Fibroblast of upper back skin (primary cell): ENCODE measurements at regions not wholly inside any gene's neighbourhood (a gene's known extent, or its start where the extent isn't known, plus 50 kb on each side); places are given as distances from the start of the nearest gene placed in this dataset.

Source experiments
- DNase-seq: peaks from one replicate; pipeline ENCODE4 v3.0.0-alpha.2; 2013

DNA sequence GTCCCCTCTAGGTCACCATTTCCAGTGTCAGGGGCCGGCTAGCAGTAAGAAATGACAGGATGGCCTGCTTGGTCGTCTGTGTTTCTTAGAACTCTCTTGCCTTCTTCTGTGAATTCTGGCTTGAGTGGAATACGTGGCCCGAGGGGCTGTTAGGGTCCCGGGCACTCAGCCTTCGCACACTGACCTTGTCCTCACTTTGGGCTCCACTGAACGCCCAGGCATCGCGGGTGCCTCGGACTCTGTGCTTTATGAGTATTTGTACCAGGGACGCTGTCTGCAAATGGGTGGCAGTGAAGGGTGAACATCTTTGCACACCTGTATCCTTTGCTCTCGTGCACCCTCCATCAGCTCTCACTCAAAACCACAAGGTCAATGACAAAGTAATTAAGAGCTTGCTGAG, 123.4 kb upstream of the ANO1 start:
- no peak for DNase-seq

DNA sequence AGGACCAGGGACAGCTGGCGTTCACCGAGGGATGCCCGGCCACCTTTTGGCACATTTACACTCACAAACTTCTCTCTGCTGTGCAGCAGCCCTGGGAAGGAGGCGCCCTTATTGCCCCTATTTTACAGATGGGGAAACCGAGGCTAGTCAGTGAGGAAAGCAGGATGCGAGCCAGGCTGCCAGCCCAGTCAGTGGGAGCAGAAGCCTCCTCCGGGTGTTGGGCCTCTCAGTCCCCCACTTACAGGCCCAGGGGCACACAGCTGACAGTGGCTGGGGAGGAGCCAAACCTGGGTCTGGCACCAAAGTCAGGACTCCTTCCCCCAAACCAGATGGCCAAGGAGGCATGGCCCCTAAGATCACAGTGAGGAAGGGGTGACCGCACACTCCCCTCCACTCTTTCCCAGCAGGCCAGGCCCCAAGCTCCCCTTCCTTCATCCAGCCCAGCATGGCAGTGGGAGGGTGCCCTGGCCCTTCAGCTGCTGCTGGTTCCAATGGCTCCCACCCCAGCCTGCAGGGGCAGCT, 121.4 kb upstream of the ANO1 start:
- DNase-seq = no peak

DNA sequence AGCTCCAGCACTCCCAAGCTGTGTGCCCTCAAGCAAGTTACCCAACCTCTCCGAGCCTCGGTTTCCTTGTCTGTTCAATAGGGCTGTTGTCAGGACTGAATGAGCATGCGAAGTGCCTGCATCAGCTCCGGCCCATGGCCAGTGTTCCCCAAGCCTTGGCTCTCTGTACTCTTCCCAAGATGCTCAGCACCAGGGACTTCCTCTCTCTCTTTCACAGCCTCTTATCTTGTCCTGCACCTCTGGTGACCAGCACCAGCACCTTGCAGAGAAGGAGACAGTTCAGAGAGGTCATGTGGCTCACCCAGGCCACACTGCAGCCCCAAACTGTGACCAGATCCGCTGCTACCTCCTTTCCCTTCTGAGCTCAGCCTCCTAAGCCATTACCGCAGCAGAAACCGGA, 120.3 kb upstream of the ANO1 start:
- DNase-seq = no peak

- DNase-seq = peak; percentile 41
Observed at GRCh38 chr11:69958308-69958707, 119.8 kb upstream of the ANO1 start.

GRCh38 chr11:69959461-69959860, 118.7 kb upstream of the ANO1 start:
- no peak for DNase-seq

GRCh38 chr11:69961738-69962137, 116.4 kb upstream of the ANO1 start:
- DNase-seq = no peak

- no peak for DNase-seq
Observed at GRCh38 chr11:69962152-69962551, 116.0 kb upstream of the ANO1 start.

DNA sequence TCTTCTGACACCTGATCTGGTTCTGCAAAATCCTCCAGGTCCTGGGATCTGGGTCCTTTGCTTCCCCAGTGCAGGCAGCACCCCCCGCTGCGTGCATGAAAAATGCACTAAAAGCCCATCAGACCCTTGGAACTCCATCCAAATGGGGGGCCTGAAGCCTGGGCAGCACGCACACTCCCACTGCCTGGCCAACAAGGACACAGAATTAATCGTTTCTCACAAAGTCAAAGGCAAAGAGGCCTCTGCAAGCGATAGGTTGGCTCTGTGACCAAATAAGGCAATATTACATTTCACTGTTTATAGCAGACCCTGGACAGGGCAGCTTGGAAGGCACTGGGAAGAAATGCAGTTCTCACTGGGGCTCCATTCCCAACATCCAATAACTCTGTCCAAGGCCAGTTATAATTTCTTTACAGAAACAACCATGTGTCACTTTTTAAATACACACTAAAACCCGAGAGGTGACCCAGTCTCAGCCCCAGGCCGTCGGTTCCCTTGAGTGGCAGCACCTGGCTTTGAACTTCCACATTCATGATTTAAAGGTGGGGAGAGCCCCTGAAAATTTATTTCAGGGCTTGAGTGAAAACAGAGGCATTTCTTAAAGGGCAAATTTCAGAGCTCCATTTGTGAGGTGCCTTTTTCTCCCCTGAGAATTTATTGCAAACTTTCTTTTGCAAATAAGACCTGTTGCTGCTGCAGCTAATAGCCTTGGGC, 114.4 kb upstream of the ANO1 start:
- no peak for DNase-seq

GRCh38 chr11:69964247-69964643, 113.9 kb upstream of the ANO1 start:
- no peak for DNase-seq

- DNase-seq = no peak
Observed at GRCh38 chr11:69965821-69966582, 112.1 kb upstream of the ANO1 start.

DNA sequence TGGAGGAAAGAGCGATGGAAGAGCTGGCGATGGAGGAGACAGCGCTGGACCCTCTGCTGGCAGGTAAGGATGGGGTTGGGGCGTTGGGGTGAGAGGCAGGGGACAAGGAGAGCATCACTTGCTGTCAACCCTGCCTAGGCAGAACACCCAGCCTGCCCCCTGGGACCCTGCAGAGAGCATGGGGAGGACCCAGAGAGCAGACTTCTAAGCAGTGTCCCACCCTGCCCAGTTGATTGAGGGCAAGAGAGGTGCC, 111.6 kb upstream of the ANO1 start:
- DNase-seq = no peak

GRCh38 chr11:69966910-69967483, 111.1 kb upstream of the ANO1 start:
- no peak for DNase-seq

DNA sequence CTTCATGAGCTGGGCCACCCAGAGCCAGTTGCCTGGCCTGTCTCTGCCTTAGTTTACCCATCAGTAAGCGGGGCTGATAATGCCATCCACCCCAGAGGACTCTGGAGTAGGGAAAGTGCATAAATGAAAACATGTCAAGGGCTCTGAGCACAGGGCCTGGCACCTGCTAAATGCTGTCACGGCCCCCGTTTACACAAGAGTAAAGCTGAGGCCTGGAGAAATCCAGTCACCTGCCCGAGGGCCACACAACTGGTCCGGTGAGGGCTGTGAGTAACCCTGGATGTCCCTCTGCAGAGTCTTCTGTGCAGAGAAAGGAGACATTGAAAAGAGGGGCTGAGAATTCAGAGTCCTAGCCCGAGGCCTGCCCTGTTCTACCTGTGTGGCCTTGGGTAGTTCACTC, 110.6 kb upstream of the ANO1 start:
- no peak for DNase-seq

DNA sequence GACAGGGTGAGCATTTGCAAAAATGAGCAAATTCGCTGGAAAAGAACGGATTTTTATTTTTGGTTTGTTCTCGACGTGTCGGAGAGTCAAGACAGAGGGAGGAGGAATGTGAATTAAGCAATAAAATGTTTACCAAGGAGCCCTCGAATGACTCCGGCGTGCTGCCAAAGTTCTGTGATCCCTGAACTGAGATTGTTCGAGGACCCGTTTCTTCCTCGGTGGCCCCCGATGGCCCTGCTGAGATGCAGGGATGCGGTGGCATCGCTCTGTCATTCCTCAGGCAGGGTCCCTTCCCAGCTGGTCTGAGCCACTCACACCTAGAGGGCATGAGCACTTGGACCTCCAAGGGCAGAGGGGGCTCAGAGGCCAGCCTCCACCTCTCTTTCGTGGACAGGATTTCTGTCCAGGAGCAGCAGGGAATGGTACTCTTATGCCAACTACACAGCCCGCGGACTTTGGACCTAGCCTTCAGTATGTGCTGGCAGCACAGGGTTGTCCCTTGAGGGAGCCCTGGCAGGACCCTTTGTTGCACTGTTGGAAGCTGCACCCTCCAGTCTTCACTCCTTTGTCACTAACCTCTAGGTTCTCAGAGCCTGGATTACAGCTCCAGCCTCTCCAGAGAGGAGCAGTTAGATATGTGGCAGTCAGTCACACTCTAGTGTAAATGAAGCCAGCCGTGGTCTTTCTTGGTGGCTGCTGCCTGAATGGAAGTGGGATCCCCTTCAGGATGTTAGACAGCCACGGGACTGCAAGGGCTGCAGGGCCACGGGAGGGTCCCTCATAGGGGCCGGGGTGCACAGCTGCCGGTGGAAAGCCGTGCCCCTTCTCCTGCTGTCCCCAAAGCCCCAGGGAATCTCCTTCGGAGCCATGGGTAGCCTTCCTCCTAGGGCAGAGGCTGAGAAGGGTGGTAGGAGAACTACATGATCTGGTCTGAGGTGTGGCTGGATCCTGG, 109.4 kb upstream of the ANO1 start:
- DNase-seq = no peak

GRCh38 chr11:69969890-69970784, 108.0 kb upstream of the ANO1 start:
- DNase-seq = no peak

GRCh38 chr11:69970785-69971535, 107.2 kb upstream of the ANO1 start:
- DNase-seq = no peak

GRCh38 chr11:69971741-69972140, 106.4 kb upstream of the ANO1 start:
- DNase-seq = no peak

DNA sequence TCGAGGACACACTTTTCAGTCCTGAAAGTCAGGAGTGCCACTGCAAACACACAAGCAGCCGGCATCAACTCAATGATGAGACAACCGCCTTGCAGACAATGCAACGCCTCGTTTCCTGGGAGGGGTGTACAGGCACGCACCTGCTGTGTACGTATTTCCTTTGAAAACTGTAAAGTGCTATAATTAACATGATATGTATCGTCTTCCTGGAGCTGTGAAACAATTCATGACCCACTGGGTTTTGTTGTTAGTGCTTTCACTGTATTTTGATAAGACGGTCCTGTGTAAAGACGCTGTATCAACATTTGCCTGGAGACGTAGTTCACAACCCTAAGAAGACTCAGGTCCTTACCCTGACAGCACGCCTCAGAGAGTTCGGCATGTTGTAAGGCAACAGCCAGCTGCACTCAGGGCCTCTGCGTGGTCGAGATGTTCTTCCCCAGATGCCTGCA, 105.7 kb upstream of the ANO1 start:
- DNase-seq = no peak

DNA sequence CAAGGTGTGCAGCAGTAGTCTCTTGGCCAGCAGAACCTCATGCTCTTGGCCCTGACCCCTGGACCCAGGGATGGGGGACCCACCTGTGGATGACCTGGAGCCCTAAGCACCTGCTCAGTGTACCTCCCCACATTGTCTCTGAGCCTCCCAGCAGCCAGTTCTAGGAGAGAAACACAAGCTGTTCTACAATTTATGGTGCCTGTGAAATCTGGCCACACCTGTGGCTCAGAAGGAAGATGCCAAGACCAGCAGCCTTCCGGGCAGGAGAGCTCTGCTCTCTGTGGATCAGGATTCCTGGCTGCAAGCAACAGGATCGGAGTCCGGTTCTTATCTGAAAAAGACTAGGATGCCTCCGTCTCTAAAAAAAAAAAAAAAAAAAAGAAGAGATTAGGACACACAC, 103.6 kb upstream of the ANO1 start:
- DNase-seq = no peak

DNA sequence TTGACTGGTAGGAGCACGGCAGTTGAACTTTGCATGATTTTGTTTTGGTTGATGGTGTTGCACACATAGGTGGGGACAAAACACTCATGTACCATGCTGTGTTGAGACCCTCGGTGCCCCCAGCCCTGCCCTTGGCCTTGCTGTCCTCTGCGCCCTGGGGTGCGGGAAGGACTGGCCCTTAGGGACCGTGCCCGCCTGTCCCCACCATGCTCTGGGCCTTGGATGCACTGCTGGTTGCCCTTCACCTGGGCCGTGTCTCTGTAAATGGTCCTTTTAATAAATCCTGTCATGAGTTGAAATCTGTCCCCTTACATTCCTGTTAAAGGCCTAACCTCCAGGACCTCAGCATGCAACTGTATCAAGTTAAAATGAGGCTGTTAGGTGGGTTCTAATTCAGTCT, 102.3 kb upstream of the ANO1 start:
- no peak for DNase-seq

DNA sequence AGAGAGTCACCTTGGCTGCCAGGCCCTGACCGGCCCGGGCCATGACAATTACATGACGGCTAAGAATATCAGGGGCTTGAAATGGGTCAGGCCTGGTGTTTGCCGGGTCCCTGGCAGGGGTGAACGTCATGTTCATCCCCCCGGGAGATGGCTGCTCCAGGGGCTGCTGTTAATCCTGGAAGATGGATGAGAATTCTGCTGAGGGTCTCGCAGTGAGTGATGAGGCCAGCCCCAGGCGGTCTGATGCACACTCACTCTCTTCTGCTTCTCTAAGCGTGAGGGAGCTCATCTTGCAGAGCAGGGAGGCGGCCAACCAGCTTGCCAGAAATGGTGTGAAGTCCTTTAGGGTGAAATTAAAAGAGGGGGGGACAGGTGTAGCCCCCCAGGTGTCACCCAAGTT, 101.3 kb upstream of the ANO1 start:
- DNase-seq = no peak
